ENCODE measurements at regions not wholly inside any gene's neighbourhood (a gene's known extent, or its start where the extent isn't known, plus 50 kb on each side); places are given as distances from the start of the nearest gene placed in this dataset.

DNA sequence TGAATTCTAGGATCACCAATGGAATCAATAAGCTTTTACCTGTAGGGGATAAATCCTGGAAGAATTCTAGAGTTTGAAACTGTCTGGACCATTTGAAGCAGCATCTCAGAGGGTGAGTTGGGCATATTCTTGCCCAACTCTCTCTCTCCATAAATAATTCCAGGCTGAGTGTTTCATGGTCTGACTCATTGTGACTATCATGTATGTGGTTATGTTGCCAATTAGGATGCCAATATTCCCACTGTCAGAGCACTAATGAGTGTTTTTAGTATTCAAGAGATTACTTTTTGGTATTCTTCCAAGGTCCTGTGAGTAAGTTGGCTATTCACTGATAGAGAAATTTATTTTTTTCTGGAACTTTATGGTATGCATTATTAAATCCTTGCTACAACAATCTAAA lies 456.9 kb downstream of the TOX3 start:
- TF ChIP-seq POLR2AphosphoS5 (IDR thresholded peaks at IDR 0.05; ENCODE audit: insufficient read depth in 1 of 2, low read depth in 1 of 2): no peak
- TF ChIP-seq, protein P1, sequence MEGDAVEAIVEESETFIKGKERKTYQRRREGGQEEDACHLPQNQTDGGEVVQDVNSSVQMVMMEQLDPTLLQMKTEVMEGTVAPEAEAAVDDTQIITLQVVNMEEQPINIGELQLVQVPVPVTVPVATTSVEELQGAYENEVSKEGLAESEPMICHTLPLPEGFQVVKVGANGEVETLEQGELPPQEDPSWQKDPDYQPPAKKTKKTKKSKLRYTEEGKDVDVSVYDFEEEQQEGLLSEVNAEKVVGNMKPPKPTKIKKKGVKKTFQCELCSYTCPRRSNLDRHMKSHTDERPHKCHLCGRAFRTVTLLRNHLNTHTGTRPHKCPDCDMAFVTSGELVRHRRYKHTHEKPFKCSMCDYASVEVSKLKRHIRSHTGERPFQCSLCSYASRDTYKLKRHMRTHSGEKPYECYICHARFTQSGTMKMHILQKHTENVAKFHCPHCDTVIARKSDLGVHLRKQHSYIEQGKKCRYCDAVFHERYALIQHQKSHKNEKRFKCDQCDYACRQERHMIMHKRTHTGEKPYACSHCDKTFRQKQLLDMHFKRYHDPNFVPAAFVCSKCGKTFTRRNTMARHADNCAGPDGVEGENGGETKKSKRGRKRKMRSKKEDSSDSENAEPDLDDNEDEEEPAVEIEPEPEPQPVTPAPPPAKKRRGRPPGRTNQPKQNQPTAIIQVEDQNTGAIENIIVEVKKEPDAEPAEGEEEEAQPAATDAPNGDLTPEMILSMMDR (IDR thresholded peaks at IDR 0.05): no peak
- no peak for TF ChIP-seq POLR2A (IDR thresholded peaks at IDR 0.05)

Data from vagina (tissue), 2 donors.